Gastrocnemius medialis (tissue), 4 donors: ENCODE measurements at regions not wholly inside any gene's neighbourhood (a gene's known extent, or its start where the extent isn't known, plus 50 kb on each side); places are given as distances from the start of the nearest gene placed in this dataset.

ENCODE experiments used
- POLR2A ChIP-seq, 2 donors: fragments of 450-650 bp; IDR thresholded peaks; one replicate each; pipeline ENCODE4 v1.6.1; 2017; ENCODE audit warnings: antibody characterized with exemption in 2 of 2, mild to moderate bottlenecking in 2 of 2, moderate library complexity in 2 of 2
- TF ChIP-seq, protein P1 (sequence below), 5 experiments: fragments of 450-650 bp in 3 of 5; fragments of 200-600 bp in 2 of 5; sonication (generic) in 2 of 5; IDR thresholded peaks in 4 of 5; conservative IDR thresholded peaks in 1 of 5; 1 replicate in 4 of 5; 2 replicates in 1 of 5; pipeline ENCODE4 v1.5.1; 2016 to 2019; ENCODE audit warnings: antibody characterized with exemption in 5 of 5, mild to moderate bottlenecking in 3 of 5, moderate library complexity in 3 of 5

DNA sequence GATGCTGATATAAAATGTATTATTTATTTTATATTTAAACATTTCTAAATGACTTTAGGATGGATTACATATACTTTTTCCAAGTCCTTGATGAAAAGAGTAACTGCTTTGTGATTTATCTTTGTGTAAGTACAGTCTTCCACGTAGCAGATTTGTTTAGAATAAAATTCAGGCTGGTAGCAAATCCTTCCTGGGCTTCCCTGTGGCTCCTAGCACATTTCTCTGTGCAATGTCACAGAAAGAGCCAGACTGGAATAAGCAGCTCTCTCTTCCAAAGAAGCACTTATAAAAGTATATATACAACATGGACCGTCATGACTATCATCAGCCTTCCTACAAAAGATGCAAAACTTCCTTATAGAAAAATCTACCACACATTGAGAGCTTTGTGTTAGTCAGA, 388.6 kb downstream of the ACTL7B start:
- TF ChIP-seq, protein P1, sequence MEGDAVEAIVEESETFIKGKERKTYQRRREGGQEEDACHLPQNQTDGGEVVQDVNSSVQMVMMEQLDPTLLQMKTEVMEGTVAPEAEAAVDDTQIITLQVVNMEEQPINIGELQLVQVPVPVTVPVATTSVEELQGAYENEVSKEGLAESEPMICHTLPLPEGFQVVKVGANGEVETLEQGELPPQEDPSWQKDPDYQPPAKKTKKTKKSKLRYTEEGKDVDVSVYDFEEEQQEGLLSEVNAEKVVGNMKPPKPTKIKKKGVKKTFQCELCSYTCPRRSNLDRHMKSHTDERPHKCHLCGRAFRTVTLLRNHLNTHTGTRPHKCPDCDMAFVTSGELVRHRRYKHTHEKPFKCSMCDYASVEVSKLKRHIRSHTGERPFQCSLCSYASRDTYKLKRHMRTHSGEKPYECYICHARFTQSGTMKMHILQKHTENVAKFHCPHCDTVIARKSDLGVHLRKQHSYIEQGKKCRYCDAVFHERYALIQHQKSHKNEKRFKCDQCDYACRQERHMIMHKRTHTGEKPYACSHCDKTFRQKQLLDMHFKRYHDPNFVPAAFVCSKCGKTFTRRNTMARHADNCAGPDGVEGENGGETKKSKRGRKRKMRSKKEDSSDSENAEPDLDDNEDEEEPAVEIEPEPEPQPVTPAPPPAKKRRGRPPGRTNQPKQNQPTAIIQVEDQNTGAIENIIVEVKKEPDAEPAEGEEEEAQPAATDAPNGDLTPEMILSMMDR (IDR thresholded peaks at IDR 0.05 in 4 of 5, conservative IDR thresholded peaks at IDR 0.05 in 1 of 5) = no peak
- no peak for TF ChIP-seq POLR2A (IDR thresholded peaks at IDR 0.05)
